CD4-positive, alpha-beta T cell treated with Interleukin-1 beta for 1 hour (primary cell): ENCODE measurements at regions not wholly inside any gene's neighbourhood (a gene's known extent, or its start where the extent isn't known, plus 50 kb on each side); places are given as distances from the start of the nearest gene placed in this dataset.
"Not testable (repeated sequence)": the region's sequence is repeated elsewhere in the genome, so short reads cannot be mapped to it uniquely, and the experiment has no call there.

Experiments used
- DNase-seq, 2 donors: peaks; one replicate each; pipeline ENCODE4 v3.0.0-alpha.2; 2020 to 2022

- no peak for DNase-seq
Observed at GRCh38 chr3:95302044-95302443, 1239.2 kb downstream of the NSUN3 start.

DNA sequence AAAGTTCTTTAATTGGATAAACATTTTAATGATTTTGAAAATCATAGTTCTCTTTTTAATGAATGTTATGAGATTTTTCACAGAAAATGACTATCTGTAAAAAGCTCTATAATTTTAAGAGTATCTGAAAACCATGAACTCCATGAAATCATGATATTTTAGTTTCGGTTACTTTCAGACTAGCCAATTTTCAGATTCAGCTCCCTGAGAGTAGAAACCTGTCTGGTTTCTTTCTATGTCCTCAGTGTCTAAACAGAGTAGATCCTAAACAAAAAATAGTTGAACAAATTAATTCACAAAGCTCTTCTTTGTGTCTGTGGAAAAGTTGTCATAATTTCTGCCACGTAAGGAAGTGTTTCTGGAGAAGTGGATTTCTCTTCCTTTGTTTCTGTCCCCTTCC lies 1247.7 kb downstream of the NSUN3 start:
- DNase-seq = no peak

DNA sequence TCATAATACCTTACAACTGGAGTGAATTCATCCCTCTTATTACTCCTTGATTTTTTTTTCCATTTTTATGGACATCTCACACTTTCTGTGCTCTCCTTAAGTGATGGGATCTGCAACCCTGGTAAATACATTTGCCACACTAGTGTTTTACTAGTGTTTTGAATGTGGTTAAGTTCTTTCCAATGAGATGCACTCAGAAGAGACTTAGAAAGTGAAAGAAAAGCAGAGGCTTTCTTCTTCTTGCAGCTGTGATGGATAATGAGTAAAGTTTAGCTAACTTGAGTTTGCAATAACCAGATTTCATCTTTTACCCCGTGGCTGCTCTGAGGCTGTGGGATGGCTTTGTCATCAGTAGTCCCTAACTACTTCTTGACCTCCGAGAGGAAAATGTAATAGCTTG lies 1248.4 kb downstream of the NSUN3 start:
- no peak for DNase-seq

- DNase-seq = no peak
Observed at GRCh38 chr3:95312650-95313049, 1249.8 kb downstream of the NSUN3 start.

- no peak for DNase-seq
Observed at GRCh38 chr3:95319921-95320494, 1257.1 kb downstream of the NSUN3 start.

DNA sequence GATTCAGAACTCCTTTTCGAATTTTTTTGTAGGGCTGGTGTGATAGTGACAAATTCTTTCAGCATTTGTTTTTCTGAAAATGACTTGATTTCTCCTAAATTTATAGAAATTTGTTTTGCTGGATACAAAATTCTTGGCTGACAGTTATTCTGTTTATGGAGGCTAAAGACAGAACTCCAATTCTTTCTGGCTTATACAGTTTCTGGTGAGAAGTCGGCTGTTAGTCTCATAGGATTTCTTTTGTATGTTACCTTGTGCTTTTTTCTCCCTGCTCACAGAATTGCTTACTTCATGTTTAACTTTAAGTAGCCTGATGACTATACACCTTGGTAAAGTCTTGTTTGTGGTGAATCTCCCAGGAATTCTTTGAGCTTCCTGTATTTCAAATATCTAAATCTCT lies 1264.6 kb downstream of the NSUN3 start:
- no peak for DNase-seq

DNA sequence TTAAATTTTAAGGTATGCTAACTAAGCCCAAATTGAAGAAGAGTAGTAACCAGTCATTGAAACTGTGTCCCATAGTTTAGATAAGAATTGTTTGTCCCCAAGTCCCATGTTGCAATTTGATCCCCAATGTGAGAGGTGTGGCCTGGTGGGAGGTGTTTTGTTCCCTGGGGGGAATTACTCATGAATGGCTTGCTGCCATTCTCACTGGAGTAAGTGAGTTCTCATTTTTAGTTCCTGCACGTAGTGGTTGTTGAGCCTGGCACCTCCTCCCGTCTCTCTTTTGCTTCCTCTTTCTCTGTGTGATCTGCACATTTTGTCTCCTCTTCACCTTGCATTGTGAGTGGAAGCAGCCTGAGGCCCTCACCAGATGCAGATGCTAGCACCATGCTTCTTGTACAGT lies 1271.0 kb downstream of the NSUN3 start:
- DNase-seq = no peak

DNA sequence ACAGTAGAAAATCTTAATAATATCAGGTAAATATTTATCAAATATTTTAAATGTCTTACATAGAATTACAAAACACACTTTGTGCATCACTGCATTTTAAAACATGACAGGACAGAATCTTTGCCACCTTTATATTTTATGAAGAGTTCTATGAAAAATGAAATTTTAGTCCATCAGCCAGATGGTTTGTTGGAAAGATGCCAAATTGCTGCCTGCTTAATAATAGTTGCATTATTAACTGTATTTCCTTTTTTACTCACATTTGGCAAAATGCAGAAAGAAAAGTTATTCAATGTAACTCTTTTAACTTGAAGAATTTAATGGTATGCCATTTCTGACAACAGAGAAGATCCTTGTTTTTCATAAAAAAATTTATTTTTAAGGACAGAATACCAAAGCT lies 1271.6 kb downstream of the NSUN3 start:
- no peak for DNase-seq

DNA sequence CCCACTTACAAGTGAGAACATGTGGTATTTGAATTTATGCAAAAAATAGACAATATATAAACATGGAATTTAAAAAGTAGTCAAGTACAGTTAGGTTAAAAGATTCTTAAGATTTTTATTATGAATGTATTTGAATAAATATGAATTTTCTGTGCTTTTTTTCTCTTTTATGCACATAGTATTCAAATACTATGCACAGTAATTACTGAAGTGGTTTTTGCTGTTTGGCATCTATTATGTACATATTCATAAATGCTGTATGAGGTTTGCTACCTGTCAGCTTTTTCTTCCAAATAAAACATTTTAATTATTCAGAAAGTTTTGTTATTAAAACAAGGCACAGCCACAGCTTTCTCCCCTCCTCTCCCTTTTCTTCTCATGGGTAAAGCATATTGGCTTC lies 1272.7 kb downstream of the NSUN3 start:
- DNase-seq = no peak

DNA sequence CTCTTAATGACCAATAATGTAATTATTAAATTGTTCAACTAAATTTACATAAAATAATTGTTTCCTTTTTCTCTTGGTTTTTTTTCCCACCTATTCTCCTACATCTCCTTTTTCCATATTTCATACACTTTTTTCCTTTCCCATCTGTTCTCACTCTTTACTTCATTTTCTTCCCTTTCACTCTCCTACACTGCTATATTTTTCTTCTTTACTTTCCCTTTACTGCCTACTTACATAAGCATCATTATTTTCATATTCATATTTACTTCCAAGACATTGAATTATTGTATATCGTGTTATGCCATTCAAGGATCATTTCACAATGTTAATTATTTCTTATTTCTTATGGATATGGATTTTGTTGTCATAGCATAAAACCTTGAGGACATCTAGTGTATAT lies 1275.6 kb downstream of the NSUN3 start:
- no peak for DNase-seq

GRCh38 chr3:95341314-95341713 lies 1278.5 kb downstream of the NSUN3 start:
- DNase-seq = no peak

- no peak for DNase-seq
Observed at GRCh38 chr3:95343228-95343627, 1280.4 kb downstream of the NSUN3 start.

DNA sequence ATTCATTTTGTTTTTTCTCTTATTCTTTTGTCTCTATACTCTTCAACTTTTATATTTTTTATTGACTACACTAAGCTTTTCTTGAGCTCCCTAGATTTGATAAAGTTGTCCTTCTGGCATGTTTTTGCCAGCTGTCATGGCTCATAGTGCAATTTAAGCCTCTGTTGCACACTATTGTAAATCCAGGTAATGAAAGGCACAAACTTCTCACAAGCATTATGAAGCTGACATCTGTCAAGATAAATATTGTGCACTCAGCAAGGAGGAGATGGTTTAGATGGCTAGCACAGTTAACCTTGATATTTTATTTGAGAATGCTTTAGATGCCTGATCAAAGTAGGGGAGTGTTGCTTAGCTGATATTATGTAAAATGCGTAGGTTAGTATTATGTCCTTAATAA lies 1280.9 kb downstream of the NSUN3 start:
- DNase-seq = no peak

DNA sequence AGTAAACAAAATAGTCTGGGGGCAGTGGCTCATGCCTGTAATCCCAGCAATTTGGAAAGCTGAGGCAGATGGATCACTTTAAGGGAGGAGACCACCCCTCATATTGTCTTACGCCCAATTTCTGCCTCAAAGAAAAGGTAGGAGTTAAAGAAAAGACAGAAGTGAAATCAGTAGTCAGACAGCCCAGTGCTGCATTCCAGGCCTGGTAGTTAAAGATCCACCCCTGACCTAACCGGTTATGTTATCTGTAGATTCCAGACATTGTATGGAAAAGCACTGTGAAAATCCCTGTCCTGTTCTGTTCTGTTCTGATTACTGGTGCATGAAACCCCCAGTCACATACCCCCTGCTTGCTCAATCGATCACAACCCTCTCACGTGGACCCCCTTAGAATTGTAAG lies 1285.1 kb downstream of the NSUN3 start:
- not testable (repeated sequence) for DNase-seq

- no peak for DNase-seq
Observed at GRCh38 chr3:95348879-95349278, 1286.0 kb downstream of the NSUN3 start.

GRCh38 chr3:95350049-95350448 lies 1287.2 kb downstream of the NSUN3 start:
- no peak for DNase-seq

GRCh38 chr3:95351158-95351557 lies 1288.3 kb downstream of the NSUN3 start:
- no peak for DNase-seq

DNA sequence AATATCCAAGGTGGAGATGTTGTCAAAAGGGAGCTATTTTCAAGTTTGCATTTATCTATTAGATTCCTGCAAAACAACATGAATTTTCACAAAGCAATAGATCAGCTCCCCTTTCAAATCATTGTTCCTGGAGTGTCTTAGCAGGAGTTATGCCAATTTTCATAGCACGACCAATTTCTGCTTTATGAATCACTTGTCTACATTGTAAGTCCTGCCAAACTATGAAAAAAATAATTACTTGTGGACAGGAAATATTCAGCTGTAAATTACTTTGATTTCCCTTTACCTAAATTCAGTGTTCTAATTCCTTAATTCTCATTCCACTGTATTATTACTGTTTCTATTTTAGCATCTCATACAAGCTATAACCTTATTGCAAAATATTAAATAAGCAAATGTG lies 1289.6 kb downstream of the NSUN3 start:
- no peak for DNase-seq

DNA sequence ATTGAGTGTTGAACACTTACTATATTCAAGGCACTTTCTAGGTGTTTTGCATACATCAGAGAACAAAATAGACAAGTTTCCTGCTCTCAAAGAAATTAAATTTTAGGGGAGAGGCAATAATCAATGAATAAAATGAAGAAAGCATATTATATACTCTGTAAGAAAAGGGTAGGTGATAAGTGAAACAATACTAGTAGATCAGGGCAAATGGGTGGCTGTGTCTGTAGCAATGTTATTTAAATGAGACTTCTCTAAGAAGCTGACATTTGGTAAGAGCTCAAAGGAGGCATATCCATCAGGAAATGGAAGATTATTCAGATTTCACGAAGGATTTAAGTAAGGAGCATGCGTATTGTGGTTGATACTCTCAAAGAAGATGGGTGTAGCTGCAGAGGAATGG lies 1291.6 kb downstream of the NSUN3 start:
- DNase-seq = no peak

- no peak for DNase-seq
Observed at GRCh38 chr3:95356764-95357501, 1294.1 kb downstream of the NSUN3 start.

GRCh38 chr3:95387242-95388021 lies 1324.6 kb downstream of the NSUN3 start:
- no peak for DNase-seq

GRCh38 chr3:95389725-95390313 lies 1327.0 kb downstream of the NSUN3 start:
- no peak for DNase-seq

DNA sequence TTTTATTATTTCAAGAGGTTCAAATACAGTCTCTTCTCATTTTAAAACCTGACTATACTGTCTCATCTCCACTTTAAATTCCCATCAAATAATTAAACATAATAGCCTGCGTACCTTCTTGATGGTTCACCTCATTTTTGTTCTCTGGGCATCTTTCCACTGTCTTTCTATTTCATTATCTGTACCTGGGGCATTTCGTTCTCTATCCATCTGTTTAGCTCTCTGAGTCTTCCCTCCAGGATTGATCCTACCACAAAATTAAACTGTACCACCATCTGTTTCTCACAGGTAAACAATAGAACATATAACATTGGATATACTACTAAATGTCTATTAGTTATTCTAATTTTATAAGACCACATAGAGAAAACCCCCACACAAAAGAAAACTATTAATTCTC lies 1331.4 kb downstream of the NSUN3 start:
- DNase-seq = no peak

- DNase-seq = no peak
Observed at GRCh38 chr3:95399585-95399984, 1336.7 kb downstream of the NSUN3 start.
